ENCODE measurements at regions not wholly inside any gene's neighbourhood (a gene's known extent, or its start where the extent isn't known, plus 50 kb on each side); places are given as distances from the start of the nearest gene placed in this dataset.

- no peak for TF ChIP-seq POLR2AphosphoS5 (IDR thresholded peaks at IDR 0.05; ENCODE audit: low read depth, low read length)
- TF ChIP-seq POLR2A (IDR thresholded peaks at IDR 0.05; ENCODE audit: low read depth, low read length) = no peak
Observed at GRCh38 chr16:73883841-73884240, 412.8 kb upstream of the PSMD7 start.
